GM18858 (cell line): ENCODE measurements at regions not wholly inside any gene's neighbourhood (a gene's known extent, or its start where the extent isn't known, plus 50 kb on each side); places are given as distances from the start of the nearest gene placed in this dataset.

Source experiments
- ATAC-seq: cut with Tn5 transposase; IDR thresholded peaks from one replicate; pipeline ENCODE4 v1.9.1; 2021; ENCODE audit not compliant: unreplicated experiment

DNA sequence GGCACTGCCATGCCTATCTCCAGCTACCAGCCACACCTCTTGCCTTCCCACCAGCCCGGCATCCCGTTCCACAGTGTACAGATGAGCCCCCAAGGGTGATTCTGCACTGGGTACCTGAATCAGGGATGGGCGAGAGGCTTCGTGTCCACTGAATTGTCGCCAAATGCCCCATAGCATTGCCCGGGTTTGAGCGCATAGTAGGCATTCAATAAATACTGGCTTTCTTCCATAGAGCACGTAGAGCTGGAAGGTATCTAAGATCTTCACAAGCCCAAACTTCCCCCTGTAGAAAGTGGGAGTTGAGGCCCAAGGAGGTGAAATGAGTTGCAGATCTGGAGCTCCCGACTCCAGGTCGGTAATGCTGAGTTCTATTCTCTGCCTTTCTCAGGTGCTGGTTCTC, 358.7 kb downstream of the LPIN1 start:
- ATAC-seq, result no peak

DNA sequence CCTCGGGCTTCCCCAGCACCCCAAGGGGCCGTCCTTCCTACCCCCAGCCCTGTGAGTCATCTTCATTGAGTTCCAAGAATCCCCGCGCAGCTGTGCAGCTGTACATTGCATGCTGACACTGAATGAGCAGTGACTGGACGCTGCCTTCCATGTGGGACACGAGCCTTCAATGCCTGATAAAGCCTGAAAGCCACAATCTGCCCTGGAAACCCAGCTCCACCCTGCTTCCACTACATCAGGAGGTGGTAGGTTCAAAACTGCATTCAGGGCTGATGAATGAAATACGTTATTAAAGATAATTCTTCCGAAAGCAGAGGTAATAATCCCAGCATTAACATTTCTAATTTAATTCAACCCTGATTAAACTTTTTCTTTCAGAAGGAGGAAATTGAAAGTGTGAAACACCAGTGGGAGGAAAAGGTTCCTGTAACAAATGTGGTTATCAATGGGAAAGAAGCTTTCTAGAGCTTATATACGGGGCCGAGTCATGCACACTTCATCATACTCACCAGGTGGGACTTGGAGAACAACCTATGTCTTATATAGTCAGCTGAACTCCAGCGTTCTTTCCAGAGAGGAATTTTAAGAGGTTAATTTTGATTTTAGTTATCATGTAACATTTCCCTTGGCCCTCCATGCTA, 360.1 kb downstream of the LPIN1 start:
- ATAC-seq, result no peak

DNA sequence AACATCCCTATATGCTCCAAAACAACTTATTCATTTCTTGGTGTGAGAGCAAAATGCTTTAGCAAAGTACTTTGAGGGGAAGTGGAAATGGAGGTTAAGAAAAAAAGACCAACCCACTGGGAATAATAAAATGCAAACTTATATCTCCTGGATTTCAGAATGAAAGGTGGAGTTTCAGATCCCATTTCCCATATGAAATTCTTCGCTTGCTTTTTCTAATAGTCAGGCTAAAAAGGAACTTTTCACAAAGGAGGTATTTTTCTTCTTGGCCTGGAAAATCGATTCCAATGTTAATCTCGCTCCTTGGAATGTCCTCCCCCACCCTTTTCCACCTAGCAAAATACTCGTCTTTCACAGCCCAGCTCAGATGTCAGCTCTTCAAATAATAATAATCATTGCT, 360.9 kb downstream of the LPIN1 start:
- ATAC-seq, result no peak

DNA sequence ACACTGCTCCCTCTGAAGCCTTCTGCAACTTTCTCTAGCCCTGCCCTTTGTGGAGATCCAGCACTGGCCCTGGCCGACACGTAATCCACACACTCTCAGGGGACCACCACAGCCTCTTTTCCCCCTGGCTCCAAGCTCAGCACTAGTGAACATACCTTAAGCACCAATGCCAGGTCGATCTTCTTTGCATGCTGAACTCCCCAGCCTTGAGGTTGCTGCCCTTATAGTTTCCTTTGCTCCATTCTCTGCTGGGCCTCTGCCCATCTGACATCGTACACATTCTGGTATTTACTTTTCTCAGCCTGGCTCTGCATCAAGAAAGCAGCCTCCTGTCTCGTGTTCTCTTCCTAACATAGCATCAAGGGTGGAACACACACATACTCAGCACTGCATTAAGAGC, 361.5 kb downstream of the LPIN1 start:
- ATAC-seq, result no peak

DNA sequence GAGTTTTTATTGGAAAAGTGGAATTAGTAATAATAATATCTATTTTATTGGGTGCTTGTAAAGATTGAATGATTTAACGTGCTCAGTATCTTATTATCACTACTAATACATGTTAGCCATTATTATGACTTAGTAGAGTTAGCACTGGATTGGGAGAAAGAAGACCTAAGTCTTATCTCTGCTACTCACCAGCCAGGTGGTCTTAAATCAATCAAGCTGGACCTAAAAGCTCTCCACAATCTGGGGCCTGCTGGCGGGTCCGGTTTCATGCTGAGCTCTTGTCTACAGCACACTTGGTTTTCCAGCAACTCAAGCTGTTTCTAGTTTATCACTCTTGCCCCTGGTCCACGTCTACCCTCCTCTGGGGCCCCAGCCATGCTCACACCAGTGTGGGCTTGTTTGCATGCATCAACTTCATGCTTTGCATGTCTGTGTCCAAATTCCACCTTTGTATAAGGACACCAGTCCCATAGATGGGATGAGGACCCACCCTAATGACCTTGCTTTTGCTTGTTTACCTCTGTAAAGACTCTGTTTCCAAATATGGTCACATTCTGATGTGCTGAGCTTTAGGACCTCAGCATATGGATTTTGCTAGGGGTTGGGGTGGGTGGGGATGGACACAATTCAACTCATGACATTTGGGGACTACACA, 363.1 kb downstream of the LPIN1 start:
- no peak for ATAC-seq

DNA sequence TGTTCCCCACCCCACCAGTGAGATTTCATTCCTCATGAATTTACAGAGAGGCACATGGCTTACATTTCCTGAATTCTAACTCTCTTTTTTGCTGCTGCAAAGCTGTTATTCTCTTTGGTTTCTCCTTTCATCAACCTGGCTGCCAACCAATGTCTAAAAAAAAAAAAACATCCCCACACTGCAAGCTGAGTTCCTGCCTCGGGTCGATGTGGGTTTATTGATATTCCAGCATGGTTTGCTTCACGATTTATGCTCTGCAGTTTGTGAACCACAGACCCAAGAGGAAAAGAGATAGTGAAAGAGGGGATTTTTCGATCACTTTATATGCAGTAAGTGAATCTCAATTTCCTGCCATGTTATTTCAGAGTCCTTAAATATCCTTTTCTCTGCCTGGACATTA, 363.6 kb downstream of the LPIN1 start:
- no peak for ATAC-seq

DNA sequence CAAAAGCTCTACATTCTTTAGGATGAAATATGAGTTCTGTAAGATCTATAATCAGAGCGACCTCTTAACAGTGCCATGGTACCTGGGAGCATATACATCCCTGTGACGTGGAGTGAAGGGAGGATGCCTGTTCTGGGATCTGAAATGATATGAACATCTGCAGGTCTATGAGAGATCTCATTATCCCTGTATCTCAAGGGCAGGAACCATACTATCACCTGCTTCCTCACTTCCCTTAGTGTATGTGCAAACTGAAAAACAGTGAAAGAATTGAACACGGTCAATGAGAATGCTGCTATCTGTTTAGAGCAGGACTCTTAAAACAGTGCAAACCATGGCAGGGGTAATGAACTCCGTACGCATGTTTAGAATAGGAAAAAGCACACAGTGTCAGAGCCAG, 364.0 kb downstream of the LPIN1 start:
- no peak for ATAC-seq

DNA sequence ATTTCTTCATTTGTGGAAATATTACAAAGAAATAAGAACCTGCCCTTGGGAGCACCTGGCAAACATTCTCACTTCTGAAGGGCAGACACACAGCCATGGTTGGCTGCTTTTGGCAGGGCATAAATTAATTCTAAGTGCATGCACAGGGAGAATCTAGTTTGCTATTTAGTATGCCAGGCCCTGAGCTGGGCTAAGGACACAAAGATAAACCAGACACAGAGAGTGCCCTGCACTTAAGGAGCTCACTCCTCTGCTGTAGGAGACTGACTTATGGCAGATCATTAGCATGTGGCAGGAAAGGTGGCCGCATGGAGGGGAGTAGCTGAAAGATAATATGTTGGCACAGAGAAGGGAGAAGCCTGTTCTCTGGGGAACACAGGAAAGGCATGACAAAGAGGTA, 367.0 kb downstream of the LPIN1 start:
- no peak for ATAC-seq

DNA sequence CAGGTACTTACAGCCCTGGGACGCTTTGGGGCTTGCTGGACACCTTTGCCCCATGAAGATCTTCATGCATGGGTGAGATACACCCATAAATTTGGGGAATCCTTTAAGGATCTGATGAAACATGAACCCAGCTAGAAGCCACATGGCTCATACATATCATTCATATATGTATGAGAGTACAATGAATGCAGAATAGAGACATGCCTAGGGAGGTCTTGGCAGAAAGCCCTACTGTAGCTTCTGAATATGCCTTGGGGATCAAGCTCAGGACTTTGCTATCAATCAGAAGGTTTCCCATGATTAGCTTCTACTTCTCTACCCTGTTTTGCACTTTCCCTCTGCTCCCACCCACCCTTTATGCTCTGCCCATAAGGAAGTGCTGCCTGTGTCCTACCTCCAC, 368.4 kb downstream of the LPIN1 start:
- ATAC-seq, result no peak

DNA sequence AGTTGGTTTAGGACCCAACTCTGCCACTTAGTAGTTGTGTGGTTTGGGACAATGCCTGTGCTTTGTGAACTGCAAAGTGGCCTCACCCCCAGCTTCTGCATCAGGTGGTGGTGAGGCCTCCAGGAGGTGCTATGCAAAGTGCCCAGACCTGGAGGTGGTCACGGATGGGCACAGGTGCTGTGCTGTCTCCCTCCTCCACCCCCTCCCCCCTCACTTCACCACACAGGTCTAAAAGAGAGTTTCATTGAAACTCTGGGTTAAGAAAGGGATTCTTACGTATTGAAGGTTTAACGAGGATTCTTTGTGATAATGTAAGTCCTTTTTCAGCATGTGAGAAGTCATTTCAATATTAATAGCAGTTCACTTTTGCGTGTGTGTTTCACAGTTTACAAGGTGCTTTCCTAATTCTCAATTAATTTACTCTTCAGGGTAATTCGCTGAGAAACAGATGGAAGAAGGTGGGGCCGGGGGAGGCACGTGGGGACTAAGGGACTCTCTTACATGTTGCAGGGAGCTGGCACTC, 369.9 kb downstream of the LPIN1 start:
- peak; percentile 66 for ATAC-seq

DNA sequence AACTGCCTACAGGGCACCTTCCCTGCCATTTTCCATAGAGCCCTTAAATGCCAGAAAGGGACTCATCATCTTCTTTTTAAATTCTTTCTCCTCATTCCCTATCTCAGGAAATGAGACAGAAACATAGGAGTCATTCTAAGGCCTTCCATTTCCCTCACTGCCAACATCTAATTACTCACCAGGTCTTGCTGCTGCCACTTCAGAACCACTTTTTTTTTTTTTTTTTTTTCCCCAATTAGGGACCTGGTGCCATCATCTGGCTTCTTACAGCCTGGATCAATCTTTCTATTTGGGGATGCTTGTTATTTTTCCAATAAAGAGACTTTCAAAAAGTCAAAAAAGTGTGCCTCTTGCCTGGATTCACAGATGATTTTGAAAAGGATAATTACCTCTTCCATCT, 373.4 kb downstream of the LPIN1 start:
- no peak for ATAC-seq

DNA sequence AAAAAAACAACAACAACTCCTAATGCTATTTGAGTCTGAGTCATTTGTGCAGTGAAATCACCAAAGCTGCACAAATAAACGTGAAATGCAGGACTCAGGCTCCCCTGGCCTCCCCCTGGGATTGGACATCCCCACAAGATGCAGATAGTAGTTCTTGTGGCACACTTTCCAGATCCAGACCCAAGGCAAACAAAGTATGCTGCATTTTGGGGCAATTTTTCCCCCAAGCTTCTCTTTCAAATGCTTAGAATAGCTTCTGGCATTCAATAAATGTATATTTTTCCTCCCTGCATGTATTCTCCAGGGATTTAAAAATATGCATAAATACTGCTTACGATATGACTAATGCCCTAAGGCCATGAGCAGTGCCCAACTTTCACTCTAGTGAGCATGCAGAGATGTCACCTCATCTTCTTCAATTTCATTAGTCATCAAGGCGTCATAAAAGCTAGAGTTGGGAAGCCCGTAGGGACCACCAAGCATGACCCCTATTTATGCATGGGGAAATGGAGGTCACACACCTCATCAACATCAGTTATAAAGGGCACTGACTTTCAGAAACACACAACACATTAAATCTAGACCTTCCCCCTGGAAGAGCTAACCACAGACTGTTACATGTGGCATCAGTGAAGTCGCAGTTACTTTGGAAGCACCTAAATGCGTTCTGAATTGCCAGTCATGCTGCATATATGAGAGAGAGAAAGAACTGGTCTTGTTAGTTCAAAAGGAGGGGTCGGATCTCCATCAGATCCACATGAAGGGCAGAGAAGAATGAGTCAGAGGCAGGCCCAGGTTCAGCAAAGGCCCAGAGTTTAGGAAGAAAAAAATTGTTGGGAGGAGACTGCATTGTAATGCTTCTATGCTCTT, 374.1 kb downstream of the LPIN1 start:
- ATAC-seq, result no peak

DNA sequence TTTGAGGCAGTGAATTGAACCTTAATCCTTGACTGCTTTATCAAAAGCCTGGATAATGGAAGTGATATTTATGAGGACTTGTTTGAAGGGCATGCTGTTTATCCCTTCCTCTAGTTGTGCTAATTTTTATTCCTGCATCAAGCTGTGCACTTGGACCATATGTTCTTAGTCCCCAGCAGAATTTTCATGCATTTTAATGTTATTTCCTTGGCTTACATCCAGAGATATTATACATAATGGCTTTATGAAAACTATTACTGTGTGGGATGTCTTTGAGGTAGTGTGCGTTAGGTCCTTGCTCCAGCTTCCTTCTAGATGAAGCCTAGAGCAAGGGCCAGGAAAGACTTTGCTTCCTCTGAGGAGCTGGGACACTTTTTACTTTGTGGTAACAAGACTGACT, 378.4 kb downstream of the LPIN1 start:
- no peak for ATAC-seq

DNA sequence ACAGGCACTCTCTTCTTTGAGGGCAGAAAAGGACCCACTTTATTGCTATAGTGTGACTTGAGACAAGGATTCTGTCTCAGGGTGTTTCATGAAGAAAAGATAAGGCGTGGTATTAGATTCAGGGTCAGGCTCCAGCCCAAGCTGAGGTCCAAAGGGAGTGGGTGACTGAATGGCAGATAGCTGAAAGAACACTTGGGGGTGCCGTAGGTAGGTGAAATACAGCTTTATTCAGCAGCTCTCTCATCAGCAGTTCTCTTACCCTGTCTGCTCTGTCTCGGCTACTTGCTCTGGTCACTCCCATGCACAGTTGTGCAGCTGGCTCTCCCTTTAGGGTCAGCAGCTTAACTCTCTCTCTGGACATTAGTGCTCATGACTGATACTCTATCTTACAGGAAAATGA, 379.9 kb downstream of the LPIN1 start:
- ATAC-seq, result no peak

DNA sequence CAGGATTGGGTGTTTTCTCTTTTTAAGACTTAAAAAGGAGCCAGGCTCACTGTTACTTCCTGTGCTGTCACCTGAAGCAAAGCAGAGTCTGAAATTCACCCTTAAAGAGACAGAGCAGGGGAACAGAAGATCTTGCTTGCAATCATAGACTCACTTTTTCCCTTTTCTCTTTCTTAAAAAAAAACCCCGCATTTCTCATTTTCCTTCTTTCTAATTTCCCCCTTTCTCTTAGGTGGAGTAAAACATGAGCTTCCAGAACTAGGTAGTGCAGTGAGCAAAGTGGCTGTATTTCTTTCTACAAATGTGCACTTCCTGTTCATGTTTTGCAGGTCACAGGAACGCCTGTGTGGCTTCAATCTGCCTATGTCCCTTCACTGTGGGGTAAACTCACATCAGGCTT, 381.2 kb downstream of the LPIN1 start:
- ATAC-seq, result peak; percentile 51

DNA sequence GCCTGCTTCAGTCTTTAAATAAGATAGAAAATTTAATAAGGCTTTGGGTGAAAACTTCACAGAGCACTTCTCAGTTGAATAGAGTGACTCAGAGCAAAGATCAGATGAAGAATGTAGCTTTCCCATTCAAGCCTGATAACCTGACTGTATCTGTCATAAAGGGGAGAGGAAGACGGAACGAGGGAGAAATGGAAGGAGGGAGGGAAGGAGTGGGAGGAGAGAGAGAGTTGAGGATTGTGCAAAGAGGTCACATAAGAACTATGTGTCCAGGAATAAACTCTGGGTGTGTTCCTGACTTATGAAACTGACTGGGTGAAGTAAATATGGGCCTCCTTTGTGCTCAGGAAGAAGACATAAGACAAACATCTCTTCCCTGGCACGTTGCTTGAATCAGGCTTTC, 385.5 kb downstream of the LPIN1 start:
- no peak for ATAC-seq

DNA sequence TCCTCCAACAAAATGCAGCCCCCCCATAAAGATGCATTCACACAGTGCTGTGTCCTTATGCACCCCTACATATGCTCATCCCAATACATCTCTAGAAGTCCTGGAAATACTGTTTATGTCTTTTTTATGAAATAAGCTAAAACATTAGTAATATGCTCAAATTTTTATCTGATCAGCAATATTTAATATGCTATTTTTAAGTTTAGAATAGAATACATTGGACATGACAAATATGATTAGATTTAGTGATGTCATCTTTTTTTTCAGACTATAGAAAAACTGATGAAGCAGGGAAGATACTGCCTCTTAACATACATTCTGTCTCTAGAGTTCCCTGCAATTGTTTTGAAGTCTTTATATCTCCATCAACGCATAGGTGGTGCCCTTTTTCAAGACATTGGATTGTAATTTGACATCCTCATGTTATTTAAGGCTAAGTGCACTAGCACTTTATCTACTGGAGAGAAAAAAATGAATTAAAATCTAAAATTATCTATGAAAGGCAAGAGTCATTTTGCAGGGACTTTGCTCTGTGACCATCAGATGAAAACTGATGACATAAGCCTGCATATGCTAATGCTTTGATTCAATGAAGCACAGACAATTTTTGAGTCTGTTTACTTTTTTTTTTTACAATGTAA, 395.3 kb downstream of the LPIN1 start:
- no peak for ATAC-seq

DNA sequence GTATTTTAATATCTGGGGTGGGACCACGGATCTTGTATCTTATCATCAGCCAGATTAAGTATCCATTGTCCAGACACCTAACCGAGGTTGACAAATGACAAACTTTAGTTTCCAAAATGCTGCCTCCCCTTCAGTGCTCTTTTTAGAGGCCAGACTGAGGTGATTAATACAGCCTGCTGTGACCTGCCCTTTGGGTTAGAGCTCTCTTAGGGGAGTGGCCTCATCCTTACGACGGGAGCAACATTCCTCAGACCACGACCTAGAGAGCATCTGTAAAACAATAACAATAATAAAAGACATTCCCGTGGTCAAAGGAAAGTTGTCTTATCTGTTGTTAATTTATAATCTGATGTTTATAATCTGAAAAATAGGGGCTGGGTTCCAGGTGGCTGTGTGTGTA, 405.3 kb downstream of the LPIN1 start:
- no peak for ATAC-seq

DNA sequence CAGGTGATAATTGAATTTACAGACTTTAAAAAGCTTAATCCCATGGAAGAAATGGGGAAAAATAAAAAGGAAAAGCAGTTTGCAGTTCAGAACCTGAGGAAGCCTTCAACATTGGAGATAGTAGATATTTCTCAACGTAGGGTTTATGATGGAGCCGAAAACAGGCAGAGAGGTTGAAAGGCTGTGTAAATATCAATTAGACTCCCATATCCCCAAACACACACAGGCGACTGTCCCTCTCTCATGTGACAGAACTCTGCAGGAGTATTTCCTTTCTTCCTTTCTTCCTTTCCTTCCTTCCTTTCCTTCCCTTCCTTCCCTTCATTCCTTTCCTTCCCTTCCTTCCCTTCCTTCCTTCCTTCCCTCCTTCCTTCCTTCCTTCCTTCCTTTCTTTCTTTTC, 406.5 kb downstream of the LPIN1 start:
- no peak for ATAC-seq

DNA sequence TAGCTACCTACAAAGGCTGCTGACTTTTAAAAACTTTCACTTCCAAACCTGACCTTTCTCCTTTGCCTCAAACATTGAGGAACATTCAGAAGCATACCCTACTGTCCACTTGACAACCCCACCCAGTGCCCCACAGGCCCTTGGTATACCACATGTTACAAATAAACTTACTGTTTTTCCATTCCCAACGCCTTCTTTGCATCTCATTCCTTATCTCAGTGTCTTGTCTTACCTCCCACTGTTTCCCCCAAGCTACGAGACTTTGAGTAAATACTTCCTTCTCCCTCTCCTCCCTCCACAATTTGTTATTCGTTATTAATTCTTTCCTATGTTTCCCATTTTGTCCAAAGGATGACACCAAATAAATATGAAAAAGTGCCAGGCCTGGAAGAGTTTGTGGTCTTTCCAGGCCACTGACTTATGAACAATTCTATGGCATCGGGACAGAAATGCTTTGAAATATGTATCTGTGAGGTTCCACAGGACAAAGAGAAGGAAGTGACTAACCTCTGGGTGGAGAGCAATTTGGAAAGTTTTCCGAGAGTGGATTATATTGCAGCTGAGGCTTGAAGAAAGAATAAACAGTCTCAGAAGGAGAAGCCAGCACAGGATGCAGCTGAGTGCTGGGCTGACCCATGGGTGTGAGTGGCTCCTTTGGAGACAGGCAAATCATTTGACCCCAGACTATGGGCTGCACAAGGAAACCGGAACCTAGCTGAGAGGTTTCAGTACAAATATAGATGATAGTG, 409.0 kb downstream of the LPIN1 start:
- ATAC-seq, result no peak

DNA sequence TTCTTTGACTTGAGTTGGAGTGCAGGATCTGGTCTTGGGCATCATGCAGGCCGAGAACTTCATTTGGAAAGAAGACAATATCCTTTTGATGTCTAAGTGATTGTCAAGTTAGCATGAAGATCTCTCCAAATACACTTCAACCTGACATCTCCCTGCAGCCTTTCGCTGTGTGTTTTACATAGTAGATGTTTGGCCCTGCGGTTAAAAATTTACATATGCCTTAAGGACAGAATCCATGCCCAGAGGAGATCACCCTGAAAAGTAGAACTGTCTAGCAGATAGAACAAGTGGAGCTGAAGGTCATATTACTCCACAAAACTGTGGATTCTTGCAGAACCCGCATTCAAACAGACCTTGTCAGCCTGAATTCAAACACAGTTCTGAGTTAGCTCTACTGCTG, 409.9 kb downstream of the LPIN1 start:
- ATAC-seq, result no peak
